SU-DHL-6 (cell line): ENCODE measurements at regions not wholly inside any gene's neighbourhood (a gene's known extent, or its start where the extent isn't known, plus 50 kb on each side); places are given as distances from the start of the nearest gene placed in this dataset.

Experiments used
- CTCF ChIP-seq: fragments of 200-600 bp; sonication (generic); IDR thresholded peaks from one replicate; pipeline ENCODE4 v1.5.1; 2017; ENCODE audit warnings: antibody characterized with exemption, mild to moderate bottlenecking, low read length, moderate library complexity; ENCODE audit not compliant: insufficient read depth, poor library complexity, severe bottlenecking
- EZH2phosphoT487 ChIP-seq: fragments of 200-600 bp; sonication (generic), shearing (Covaris generic); conservative IDR thresholded peaks from 2 replicates; pipeline ENCODE4 v1.6.1; 2018; ENCODE audit warnings: mild to moderate bottlenecking, antibody characterized with exemption, low read length, moderate library complexity, mixed read lengths

- TF ChIP-seq CTCF (no peak), EZH2phosphoT487 (no peak)
Measured at GRCh38 chr2:120548627-120549608, 186.8 kb upstream of the GLI2 start.
